CD4-positive, alpha-beta T cell treated with Interleukin-21 for 1 hour (primary cell): ENCODE measurements at regions not wholly inside any gene's neighbourhood (a gene's known extent, or its start where the extent isn't known, plus 50 kb on each side); places are given as distances from the start of the nearest gene placed in this dataset.
"Not testable (repeated sequence)": the region's sequence is repeated elsewhere in the genome, so short reads cannot be mapped to it uniquely, and the experiment has no call there.

ENCODE experiments used
- DNase-seq: peaks from one replicate; pipeline ENCODE4 v3.0.0-alpha.2; 2020

GRCh38 chr4:118589471-118590055, 95.6 kb upstream of the METTL14 start:
- DNase-seq = no peak

- DNase-seq = peak; percentile 97
Measured at GRCh38 chr4:118591339-118592046, 93.7 kb upstream of the METTL14 start.

GRCh38 chr4:118592289-118592688, 92.9 kb upstream of the METTL14 start:
- not testable (repeated sequence) for DNase-seq

- not testable (repeated sequence) for DNase-seq
Measured at GRCh38 chr4:118595883-118596282, 89.3 kb upstream of the METTL14 start.

GRCh38 chr4:118625097-118625496, 60.1 kb upstream of the METTL14 start:
- DNase-seq = not testable (repeated sequence)

GRCh38 chr4:118629697-118630096, 55.5 kb upstream of the METTL14 start:
- not testable (repeated sequence) for DNase-seq

- DNase-seq = not testable (repeated sequence)
Measured at GRCh38 chr4:118630897-118631296, 54.3 kb upstream of the METTL14 start.

- DNase-seq = not testable (repeated sequence)
Measured at GRCh38 chr4:118631321-118632050, 53.7 kb upstream of the METTL14 start.

GRCh38 chr4:118633476-118633875, 51.7 kb upstream of the METTL14 start:
- not testable (repeated sequence) for DNase-seq

- DNase-seq = not testable (repeated sequence)
Measured at GRCh38 chr4:118634126-118634875, 50.9 kb upstream of the METTL14 start.
